Left lung (tissue), 4 donors: ENCODE measurements at regions not wholly inside any gene's neighbourhood (a gene's known extent, or its start where the extent isn't known, plus 50 kb on each side); places are given as distances from the start of the nearest gene placed in this dataset.

Source experiments
- ATAC-seq: fragments of 200-7000 bp; cut with Tn5 transposase; one replicate; pipeline ENCODE4 v1.9.1; 2020; ENCODE audit warnings: moderate library complexity
- DNase-seq, 4 donors: peaks; one replicate each; pipeline ENCODE4 v3.0.0-alpha.2; 2013 to 2020
- H3K27ac ChIP-seq, 2 donors: fragments of 200-600 bp; sonication (generic) in 1 of 2; one replicate each; pipeline versions ENCODE4 v1.5.0 to v1.8.0; 2020 to 2021
- H3K27me3 ChIP-seq, 2 donors: fragments of 200-600 bp; sonication (generic) in 1 of 2; one replicate each; pipeline versions ENCODE4 v1.5.0 to v1.8.0; 2020 to 2021
- H3K36me3 ChIP-seq, 2 donors: fragments of 200-600 bp; sonication (generic) in 1 of 2; one replicate each; pipeline versions ENCODE4 v1.5.0 to v1.8.0; 2020 to 2021
- H3K4me1 ChIP-seq, 2 donors: fragments of 200-600 bp; one replicate each; pipeline ENCODE4 v1.8.0; 2021
- H3K4me3 ChIP-seq, 2 donors: fragments of 200-600 bp; sonication (generic) in 1 of 2; one replicate each; pipeline versions ENCODE4 v1.5.0 to v1.8.0; 2020 to 2021; ENCODE audit warnings: mild to moderate bottlenecking in 1 of 2
- H3K9me3 ChIP-seq, 2 donors: fragments of 200-600 bp; sonication (generic) in 1 of 2; one replicate each; pipeline versions ENCODE4 v1.5.0 to v1.8.0; 2020 to 2021
- intact Hi-C, 2 donors: fragments of 100-400 bp; cut with DNase I; formaldehyde crosslinking; loops; one replicate each; pipeline versions ENCODE4 v1.11.2 to v1.14.2; 2022
- TF ChIP-seq, protein P1 (sequence below), 2 donors: fragments of 200-600 bp; sonication (generic) in 1 of 2; IDR thresholded peaks; one replicate each; pipeline versions ENCODE4 v1.5.0 to v1.8.0; 2021; ENCODE audit warnings: antibody characterized with exemption in 2 of 2
- donor health status: DM: no; HTN: yes; CAD: no.
- donor health status: DM: no; HTN: no; CAD: no.

DNA sequence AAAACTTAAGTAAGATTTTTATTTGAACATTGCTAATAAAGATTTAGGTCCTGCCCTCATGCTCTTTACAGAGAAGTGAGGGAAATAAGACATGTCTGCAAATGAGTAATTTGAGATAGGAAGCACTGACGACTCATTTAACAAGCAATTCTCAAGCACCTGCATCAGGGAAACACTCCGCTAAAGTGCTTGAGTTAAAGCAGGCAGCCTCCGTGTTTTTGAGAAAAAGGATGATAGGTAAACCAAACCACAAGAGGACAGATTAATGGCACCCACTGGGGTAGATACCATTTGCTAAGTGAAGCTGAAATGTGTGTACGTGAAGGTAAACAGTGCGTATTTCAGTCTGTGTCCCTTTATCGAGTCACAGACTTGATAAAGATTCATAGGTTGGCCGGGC, 184.6 kb upstream of the CARD18 start:
- Histone ChIP-seq H3K27ac (no peak overlapping the region), H3K9me3 (no peaks in the 10 kb centered on the region), H3K36me3 (no peaks in the 10 kb centered on the region), H3K27me3 (no peaks in the 10 kb centered on the region), H3K4me1 (no peaks in the 10 kb centered on the region), H3K4me3 (no peak overlapping the region)
- TF ChIP-seq, protein P1, sequence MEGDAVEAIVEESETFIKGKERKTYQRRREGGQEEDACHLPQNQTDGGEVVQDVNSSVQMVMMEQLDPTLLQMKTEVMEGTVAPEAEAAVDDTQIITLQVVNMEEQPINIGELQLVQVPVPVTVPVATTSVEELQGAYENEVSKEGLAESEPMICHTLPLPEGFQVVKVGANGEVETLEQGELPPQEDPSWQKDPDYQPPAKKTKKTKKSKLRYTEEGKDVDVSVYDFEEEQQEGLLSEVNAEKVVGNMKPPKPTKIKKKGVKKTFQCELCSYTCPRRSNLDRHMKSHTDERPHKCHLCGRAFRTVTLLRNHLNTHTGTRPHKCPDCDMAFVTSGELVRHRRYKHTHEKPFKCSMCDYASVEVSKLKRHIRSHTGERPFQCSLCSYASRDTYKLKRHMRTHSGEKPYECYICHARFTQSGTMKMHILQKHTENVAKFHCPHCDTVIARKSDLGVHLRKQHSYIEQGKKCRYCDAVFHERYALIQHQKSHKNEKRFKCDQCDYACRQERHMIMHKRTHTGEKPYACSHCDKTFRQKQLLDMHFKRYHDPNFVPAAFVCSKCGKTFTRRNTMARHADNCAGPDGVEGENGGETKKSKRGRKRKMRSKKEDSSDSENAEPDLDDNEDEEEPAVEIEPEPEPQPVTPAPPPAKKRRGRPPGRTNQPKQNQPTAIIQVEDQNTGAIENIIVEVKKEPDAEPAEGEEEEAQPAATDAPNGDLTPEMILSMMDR (IDR thresholded peaks at IDR 0.05): no peak
- ATAC-seq (no peak), DNase-seq (no peak)
- intact Hi-C loops: no loop called here

DNA sequence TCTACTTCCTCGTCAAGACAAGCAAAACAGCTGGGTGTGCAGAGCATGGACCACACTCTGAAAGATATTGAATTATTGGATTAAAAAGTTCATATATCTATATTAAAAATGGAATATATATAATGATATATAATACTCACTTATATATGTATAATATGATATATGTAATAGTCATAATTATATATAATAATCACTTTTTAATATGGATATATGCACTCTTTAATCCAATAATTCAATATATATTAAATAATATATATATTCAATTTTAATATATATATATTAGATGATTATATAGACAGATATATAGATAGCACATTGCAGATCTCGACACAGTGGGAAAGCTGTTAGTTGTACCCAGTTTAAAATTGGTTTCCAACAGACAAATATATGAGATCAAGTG, 182.1 kb upstream of the CARD18 start:
- Histone ChIP-seq H3K4me1 (no peaks in the 10 kb centered on the region), H3K27ac (no peak overlapping the region), H3K36me3 (no peaks in the 10 kb centered on the region), H3K9me3 (no peaks in the 10 kb centered on the region), H3K4me3 (no peak overlapping the region), H3K27me3 (no peaks in the 10 kb centered on the region)
- ATAC-seq (no peak), DNase-seq (no peak)
- TF ChIP-seq, protein P1 (IDR thresholded peaks at IDR 0.05): no peak
- intact Hi-C loops: no loop called here

DNA sequence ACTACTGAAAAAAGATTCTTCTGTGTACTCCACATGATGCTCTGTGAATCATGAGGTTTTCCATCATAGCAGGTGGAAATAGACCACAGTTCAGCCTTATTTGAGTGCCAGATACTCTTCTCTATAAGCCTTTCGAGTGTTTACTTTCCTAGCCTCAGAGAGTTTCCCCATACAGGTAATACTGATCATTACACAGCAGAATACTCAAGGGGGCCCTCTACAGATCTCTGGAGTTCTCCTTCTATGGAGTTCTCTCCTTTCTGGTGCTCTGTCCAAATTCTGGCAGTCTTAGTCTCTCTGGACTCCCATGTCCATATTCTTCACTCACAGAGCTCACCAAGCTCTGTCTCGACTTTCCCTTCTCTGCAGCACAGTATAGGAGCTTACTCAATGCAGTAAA, 175.7 kb upstream of the CARD18 start:
- TF ChIP-seq, protein P1 (IDR thresholded peaks at IDR 0.05): no peak
- no peaks in the 10 kb centered on the region for H3K4me1 ChIP-seq
- H3K9me3 ChIP-seq: no peaks in the 10 kb centered on the region
- no peaks in the 10 kb centered on the region for H3K36me3 ChIP-seq
- ATAC-seq: peak; percentile 87
- H3K27ac ChIP-seq: no peak overlapping the region
- DNase-seq: no peak
- intact Hi-C loops: no loop called here
- no peak overlapping the region for H3K4me3 ChIP-seq
- no peaks in the 10 kb centered on the region for H3K27me3 ChIP-seq

DNA sequence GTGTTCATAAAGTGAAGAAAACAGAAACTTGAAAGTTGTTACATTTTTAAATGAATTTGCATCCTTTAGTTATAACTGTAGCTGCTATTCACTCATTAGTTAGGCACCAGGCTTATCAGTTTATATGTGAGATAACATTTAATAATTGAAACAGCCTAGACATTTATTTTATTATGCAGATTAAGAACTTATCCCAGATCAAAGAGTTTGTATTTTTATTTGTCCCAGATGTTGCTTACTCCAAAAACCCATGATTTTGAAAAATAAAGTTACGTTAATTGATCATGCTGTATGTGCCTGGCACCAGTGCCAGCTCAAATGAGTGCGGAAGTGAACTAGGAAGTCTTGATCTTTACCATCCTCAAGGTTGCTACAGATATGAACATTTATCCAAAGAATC, 172.7 kb upstream of the CARD18 start:
- Histone ChIP-seq H3K36me3 (no peaks in the 10 kb centered on the region), H3K9me3 (no peaks in the 10 kb centered on the region), H3K27ac (no peak overlapping the region), H3K4me3 (no peak overlapping the region), H3K4me1 (no peaks in the 10 kb centered on the region), H3K27me3 (no peaks in the 10 kb centered on the region)
- no peak for ATAC-seq
- TF ChIP-seq, protein P1 (IDR thresholded peaks at IDR 0.05): no peak
- DNase-seq: no peak
- intact Hi-C loops: no loop called here

DNA sequence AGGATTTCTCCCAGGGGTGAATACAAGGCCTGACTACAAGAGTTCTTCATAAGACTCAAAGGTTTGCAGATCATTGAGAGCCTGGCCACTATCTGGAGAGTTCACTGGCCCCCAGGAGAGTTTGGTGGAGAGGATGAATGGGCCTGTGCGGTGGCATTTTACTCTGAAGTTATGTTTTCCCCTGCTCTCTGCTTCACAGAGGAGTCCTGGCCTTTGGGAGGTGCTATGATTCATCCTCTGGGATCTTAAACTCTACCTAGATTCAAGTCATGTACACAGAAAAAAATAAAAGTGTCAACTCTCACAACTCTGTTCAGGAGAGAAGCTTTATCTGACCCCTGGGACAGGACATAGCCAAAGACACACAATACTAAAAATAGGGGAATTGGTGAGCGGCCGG, 159.1 kb upstream of the CARD18 start:
- ATAC-seq: no peak
- intact Hi-C loops: no loop called here
- TF ChIP-seq, protein P1 (IDR thresholded peaks at IDR 0.05): no peak

More for the DNA sequence above, 159.1 kb upstream of the CARD18 start:
- no peak overlapping the region for H3K27ac ChIP-seq
- H3K4me1 ChIP-seq: no peaks in the 10 kb centered on the region
- H3K4me3 ChIP-seq: no peak overlapping the region
- H3K27me3 ChIP-seq: no peaks in the 10 kb centered on the region
- no peak for DNase-seq
- no peaks in the 10 kb centered on the region for H3K36me3 ChIP-seq
- no peaks in the 10 kb centered on the region for H3K9me3 ChIP-seq
